Neural crest cell (in vitro differentiated cells): ENCODE measurements at regions not wholly inside any gene's neighbourhood (a gene's known extent, or its start where the extent isn't known, plus 50 kb on each side); places are given as distances from the start of the nearest gene placed in this dataset.

Experiments
- DNase-seq: peaks from one replicate; pipeline ENCODE4 v3.0.0; 2021; ENCODE audit warnings: low read depth, mixed read lengths, low spot score
- H3K27ac Mint-ChIP-seq: one replicate; pipeline ENCODE4 v1.8.0; 2021; ENCODE audit warnings: mild to moderate bottlenecking, mixed read lengths; ENCODE audit not compliant: unreplicated experiment
- H3K27me3 Mint-ChIP-seq: 2 replicates; pipeline ENCODE4 v1.8.0; 2021; ENCODE audit warnings: low read depth, mild to moderate bottlenecking, mixed read lengths
- H3K36me3 Mint-ChIP-seq: 2 replicates; pipeline ENCODE4 v1.8.0; 2021; ENCODE audit warnings: low read depth, mild to moderate bottlenecking, mixed read lengths
- H3K4me1 Mint-ChIP-seq: 2 replicates; pipeline ENCODE4 v1.8.0; 2021; ENCODE audit warnings: mixed read lengths
- H3K4me3 Mint-ChIP-seq: one replicate; pipeline ENCODE4 v1.8.0; 2021; ENCODE audit warnings: mild to moderate bottlenecking, mixed read lengths
- H3K9me3 Mint-ChIP-seq: 2 replicates; pipeline ENCODE4 v1.8.0; 2021; ENCODE audit warnings: mixed read lengths
- TF ChIP-seq, protein P1 (sequence below): fragments of 200-600 bp; sonication (generic); conservative IDR thresholded peaks from 2 replicates; pipeline ENCODE4 v1.5.0; 2021; ENCODE audit warnings: antibody characterized with exemption, mild to moderate bottlenecking

DNA sequence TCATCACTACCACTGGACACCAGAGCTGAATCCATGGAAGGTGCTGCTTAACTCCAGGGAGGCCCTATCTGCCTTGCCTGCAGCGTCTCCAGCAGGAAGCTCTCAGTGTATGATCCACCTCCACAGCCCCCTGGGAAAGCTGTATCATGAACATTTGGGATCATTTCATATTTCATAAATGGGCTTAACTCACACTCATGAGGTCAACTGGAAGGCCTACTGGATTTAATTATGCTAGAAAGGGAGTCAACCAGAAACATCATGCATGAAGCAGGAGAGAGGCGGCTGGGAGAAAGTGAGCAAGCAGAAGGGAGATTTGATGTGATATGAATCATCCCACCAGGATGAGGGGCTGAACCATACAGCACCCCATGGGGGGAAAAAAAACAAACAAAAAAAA lies 537.7 kb downstream of the TNS1 start:
- no peak for DNase-seq
- TF ChIP-seq, protein P1, sequence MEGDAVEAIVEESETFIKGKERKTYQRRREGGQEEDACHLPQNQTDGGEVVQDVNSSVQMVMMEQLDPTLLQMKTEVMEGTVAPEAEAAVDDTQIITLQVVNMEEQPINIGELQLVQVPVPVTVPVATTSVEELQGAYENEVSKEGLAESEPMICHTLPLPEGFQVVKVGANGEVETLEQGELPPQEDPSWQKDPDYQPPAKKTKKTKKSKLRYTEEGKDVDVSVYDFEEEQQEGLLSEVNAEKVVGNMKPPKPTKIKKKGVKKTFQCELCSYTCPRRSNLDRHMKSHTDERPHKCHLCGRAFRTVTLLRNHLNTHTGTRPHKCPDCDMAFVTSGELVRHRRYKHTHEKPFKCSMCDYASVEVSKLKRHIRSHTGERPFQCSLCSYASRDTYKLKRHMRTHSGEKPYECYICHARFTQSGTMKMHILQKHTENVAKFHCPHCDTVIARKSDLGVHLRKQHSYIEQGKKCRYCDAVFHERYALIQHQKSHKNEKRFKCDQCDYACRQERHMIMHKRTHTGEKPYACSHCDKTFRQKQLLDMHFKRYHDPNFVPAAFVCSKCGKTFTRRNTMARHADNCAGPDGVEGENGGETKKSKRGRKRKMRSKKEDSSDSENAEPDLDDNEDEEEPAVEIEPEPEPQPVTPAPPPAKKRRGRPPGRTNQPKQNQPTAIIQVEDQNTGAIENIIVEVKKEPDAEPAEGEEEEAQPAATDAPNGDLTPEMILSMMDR, result no peak
- no peak overlapping the region for H3K27ac Mint-ChIP-seq
- H3K4me1 Mint-ChIP-seq, result peaks cover 18% of the 10 kb centered on the region
- no peaks in the 10 kb centered on the region for H3K27me3 Mint-ChIP-seq
- H3K4me3 Mint-ChIP-seq, result no peak overlapping the region
- no peaks in the 10 kb centered on the region for H3K36me3 Mint-ChIP-seq
- peaks cover 8% of the 10 kb centered on the region for H3K9me3 Mint-ChIP-seq

DNA sequence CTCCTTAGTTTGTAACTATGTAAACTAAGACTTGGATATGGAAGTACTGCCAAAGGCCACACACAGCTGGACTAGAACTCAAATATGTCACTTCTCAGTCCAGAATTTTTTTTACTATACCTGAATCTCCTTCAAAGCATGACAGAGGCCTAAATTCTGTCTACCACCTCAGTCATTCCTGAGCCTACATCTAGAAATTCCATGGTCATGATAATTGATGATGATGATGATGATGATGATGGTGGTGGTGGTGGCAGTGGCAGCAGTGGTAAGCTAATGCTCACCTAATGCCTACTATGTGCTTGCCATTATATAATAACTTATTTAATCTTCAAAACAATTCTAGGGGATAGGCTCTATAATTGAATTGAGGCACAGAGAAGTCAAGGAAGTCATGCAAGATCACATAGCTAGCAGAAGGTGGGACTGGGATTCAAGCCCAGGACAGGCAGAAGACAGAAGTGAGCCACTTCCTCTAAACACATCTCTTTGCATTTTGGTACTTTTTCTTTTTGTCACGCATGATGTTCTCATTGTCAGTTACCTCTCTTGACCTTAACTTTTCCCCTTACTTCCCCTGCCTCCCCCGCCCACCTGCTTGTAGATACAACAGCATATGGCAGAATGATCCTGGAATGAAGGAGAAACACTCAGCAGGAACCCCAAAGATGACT lies 539.3 kb downstream of the TNS1 start:
- Mint-ChIP-seq H3K27ac (no peak overlapping the region), H3K9me3 (peaks cover 8% of the 10 kb centered on the region), H3K4me3 (no peak overlapping the region), H3K4me1 (peaks cover 18% of the 10 kb centered on the region), H3K27me3 (no peaks in the 10 kb centered on the region), H3K36me3 (no peaks in the 10 kb centered on the region)
- no peak for DNase-seq
- TF ChIP-seq, protein P1, result no peak

DNA sequence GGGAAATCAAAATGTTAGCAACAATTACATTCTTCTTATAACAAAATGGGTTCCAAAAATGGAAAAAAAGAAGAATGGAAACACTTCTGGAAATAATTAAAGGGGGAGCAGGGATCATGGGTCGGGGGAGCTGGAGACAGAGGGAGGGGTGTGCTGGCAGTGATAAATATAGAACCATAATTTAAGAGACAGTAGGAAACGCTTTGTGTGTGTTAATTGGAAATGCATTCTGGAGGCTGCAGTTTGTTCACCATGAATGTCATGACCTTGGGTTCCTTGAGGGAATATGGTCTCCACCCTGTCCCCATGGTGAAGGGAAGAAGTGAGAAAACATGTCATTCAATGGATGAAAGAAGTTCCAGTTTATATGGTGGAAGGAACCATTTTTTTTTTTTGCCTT lies 540.7 kb downstream of the TNS1 start:
- TF ChIP-seq, protein P1, result no peak
- no peaks in the 10 kb centered on the region for H3K36me3 Mint-ChIP-seq
- H3K27me3 Mint-ChIP-seq, result no peaks in the 10 kb centered on the region
- H3K27ac Mint-ChIP-seq, result no peak overlapping the region
- H3K9me3 Mint-ChIP-seq, result peaks cover 8% of the 10 kb centered on the region
- no peak for DNase-seq
- no peak overlapping the region for H3K4me3 Mint-ChIP-seq
- H3K4me1 Mint-ChIP-seq, result peaks cover 13% of the 10 kb centered on the region

DNA sequence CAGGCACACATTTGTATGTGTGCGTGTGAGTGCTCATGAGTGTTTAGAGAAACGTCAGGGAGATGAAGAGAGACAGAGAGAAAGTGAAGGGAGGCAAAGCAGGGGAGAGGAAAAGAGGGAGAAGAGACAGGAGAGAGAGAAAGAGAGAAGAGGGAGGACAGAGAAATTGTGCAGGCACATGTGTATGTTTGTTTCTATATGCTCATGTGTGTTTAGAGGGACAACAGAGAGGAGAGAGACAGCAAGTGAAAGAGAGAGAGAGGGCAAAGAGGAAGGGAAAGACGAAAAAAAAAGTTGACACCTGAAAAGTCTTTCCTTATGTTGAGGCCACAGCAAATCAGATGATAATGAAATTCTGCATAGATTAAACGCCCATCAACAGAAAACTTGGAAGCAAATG lies 541.1 kb downstream of the TNS1 start:
- TF ChIP-seq, protein P1, result no peak
- Mint-ChIP-seq H3K27ac (no peak overlapping the region), H3K36me3 (no peaks in the 10 kb centered on the region), H3K4me1 (peaks cover 12% of the 10 kb centered on the region), H3K27me3 (no peaks in the 10 kb centered on the region), H3K4me3 (no peak overlapping the region), H3K9me3 (peaks cover 8% of the 10 kb centered on the region)
- DNase-seq, result no peak

DNA sequence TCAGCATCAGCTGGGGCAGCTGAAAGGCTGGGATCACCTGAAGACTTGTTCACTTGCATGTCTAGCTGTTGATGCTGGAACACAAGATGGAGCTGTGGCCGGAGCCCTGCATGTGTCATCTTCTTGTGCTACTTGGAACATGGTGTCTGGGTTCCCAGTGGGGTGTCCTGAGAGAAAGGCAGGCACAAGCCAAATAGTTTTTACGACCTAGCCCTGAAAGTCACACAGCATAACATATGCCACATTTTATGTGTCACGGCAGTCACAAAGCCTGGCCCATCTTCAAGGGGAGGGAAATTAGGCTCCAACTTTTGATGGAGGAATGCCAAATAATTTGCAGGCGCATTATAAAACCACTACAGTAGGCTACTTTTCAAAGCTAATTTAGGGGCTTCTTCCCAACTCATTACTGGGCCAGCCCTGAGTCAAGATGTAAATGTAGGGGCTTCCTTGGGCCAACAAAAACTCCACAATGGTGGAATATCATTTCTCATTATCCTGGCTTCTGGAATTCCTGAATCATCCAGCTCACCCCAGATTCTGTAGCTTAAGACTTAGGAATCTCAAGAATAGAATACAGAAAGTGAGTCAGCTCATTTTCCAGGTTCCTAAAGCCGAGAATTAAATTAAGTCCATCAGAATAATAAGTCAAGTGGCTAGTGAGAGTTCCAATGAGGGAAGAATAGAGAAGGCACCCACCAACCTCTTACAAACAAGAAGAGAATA lies 543.0 kb downstream of the TNS1 start:
- no peak for DNase-seq
- TF ChIP-seq, protein P1, result no peak
- no peak overlapping the region for H3K27ac Mint-ChIP-seq

More for the DNA sequence above, 543.0 kb downstream of the TNS1 start:
- H3K4me1 Mint-ChIP-seq, result peaks cover 20% of the 10 kb centered on the region
- peaks cover 3% of the 10 kb centered on the region for H3K9me3 Mint-ChIP-seq
- no peak overlapping the region for H3K4me3 Mint-ChIP-seq
- H3K36me3 Mint-ChIP-seq, result no peaks in the 10 kb centered on the region
- no peaks in the 10 kb centered on the region for H3K27me3 Mint-ChIP-seq
